ENCODE measurements at regions not wholly inside any gene's neighbourhood (a gene's known extent, or its start where the extent isn't known, plus 50 kb on each side); places are given as distances from the start of the nearest gene placed in this dataset.

- DNase-seq (no peak), ATAC-seq (no peak)
- Histone ChIP-seq H3K4me1 (no peaks in the 10 kb centered on the region), H3K4me3 (no peak overlapping the region), H3K36me3 (no peaks in the 10 kb centered on the region), H3K27me3 (no peaks in the 10 kb centered on the region), H3K9me3 (no peaks in the 10 kb centered on the region), H3K27ac (no peak overlapping the region)
- TF ChIP-seq POLR2A (IDR thresholded peaks at IDR 0.05) (no peak), CTCF (IDR thresholded peaks at IDR 0.05) (no peak)
- intact Hi-C loops (cut with DNase I), result no loop called here
- WGBS (ENCODE audit: insufficient coverage, low coverage, low lambda C conversion rate, missing lambda C conversion rate), result 68% methylated on average over 4 of the region's 4 CpGs
Measured at GRCh38 chr2:129729646-129730045, 249.8 kb upstream of the RAB6C start.

DNA sequence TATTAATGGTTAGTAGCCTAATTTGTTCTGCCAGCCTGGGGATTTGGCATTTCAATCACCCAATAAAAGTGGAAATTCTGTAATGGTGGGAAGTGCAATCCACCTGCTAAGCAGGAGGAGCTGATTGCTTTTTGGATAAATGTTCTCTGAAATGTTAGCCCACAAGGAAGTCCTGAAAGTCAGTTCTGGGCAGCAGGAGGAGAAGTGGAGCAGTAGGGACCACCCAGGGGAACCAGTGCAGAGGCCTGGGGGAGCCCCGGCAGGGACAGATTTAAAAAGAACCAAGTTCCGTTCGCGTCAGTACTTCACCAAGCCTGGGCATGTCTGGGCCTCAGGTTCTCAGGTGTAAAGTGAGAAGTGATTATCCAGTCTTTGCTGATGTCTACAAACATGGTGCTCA, 248.5 kb upstream of the RAB6C start:
- intact Hi-C loops (cut with DNase I), result no loop called here
- 92% methylated on average over 4 of the region's 4 CpGs for WGBS (ENCODE audit: insufficient coverage, low coverage, low lambda C conversion rate, missing lambda C conversion rate)

DNA sequence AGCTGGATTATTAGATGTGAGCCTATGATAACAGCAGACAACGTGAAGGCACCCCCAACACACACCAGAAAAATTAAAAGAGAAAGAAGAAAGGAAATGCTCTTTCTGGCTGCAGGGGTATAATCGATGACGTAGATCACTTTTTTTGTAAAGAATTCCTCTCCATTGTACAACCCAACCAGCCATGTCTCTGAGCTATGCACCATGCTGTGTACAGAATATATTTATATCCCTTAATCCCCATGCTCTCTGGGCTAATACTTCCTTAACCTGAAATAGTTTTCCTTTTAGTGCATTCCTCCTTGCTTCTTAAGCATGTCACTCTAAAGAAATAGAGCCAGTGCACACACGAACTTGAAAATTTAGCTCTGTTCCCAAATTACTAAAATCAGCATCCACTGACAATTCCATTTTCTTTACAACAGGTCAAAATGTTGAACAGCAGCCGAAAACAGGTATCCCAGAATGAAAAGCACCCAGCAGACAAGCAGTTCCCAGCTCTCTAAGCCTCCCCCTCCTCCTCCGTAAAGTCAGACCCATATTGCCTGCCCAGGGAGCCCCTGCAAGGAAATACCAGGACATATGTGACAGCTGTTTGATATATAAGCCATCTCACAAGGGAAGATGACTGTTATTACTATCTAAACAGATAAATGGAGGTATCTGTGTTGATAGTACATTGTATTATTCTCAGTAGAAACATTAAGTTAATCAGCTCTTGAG, 247.4 kb upstream of the RAB6C start:
- Histone ChIP-seq H3K9me3 (no peaks in the 10 kb centered on the region), H3K27me3 (no peaks in the 10 kb centered on the region), H3K36me3 (no peaks in the 10 kb centered on the region), H3K27ac (no peak overlapping the region), H3K4me1 (no peaks in the 10 kb centered on the region), H3K4me3 (no peak overlapping the region)
- no peak for ATAC-seq
- intact Hi-C loops (cut with DNase I), result no loop called here
- no peak for TF ChIP-seq CTCF (IDR thresholded peaks at IDR 0.05)
- WGBS (ENCODE audit: insufficient coverage, low coverage, low lambda C conversion rate, missing lambda C conversion rate), result 62% methylated on average over 6 of the region's 6 CpGs
- no peak for DNase-seq

More for the DNA sequence above, 248.5 kb upstream of the RAB6C start:
- ATAC-seq (no peak), DNase-seq (no peak)
- TF ChIP-seq POLR2A (IDR thresholded peaks at IDR 0.05) (no peak), CTCF (IDR thresholded peaks at IDR 0.05) (no peak)
- H3K36me3 ChIP-seq, result no peaks in the 10 kb centered on the region
- no peaks in the 10 kb centered on the region for H3K27me3 ChIP-seq
- H3K4me3 ChIP-seq, result no peak overlapping the region
- H3K27ac ChIP-seq, result no peak overlapping the region
- no peaks in the 10 kb centered on the region for H3K4me1 ChIP-seq
- H3K9me3 ChIP-seq, result no peaks in the 10 kb centered on the region

- no peak for DNase-seq
- no peak for ATAC-seq
- H3K27ac ChIP-seq, result no peak overlapping the region
- no peaks in the 10 kb centered on the region for H3K4me1 ChIP-seq
- no peak overlapping the region for H3K4me3 ChIP-seq
- no peaks in the 10 kb centered on the region for H3K27me3 ChIP-seq
- no peaks in the 10 kb centered on the region for H3K36me3 ChIP-seq
- intact Hi-C loops (cut with DNase I), result no loop called here
- no peaks in the 10 kb centered on the region for H3K9me3 ChIP-seq
- 83% methylated on average over 1 of the region's 7 CpGs for WGBS (ENCODE audit: insufficient coverage, low coverage, low lambda C conversion rate, missing lambda C conversion rate)
- TF ChIP-seq POLR2A (IDR thresholded peaks at IDR 0.05) (no peak), CTCF (IDR thresholded peaks at IDR 0.05) (no peak)
Measured at GRCh38 chr2:129732630-129733026, 246.8 kb upstream of the RAB6C start.

GRCh38 chr2:129733041-129733440, 246.4 kb upstream of the RAB6C start:
- WGBS (ENCODE audit: insufficient coverage, low coverage, low lambda C conversion rate, missing lambda C conversion rate), result 37% methylated on average over 3 of the region's 3 CpGs
- Histone ChIP-seq H3K4me3 (no peak overlapping the region), H3K27ac (no peak overlapping the region), H3K27me3 (no peaks in the 10 kb centered on the region), H3K36me3 (no peaks in the 10 kb centered on the region), H3K4me1 (no peaks in the 10 kb centered on the region), H3K9me3 (no peaks in the 10 kb centered on the region)
- intact Hi-C loops (cut with DNase I), result no loop called here
- no peak for TF ChIP-seq POLR2A (IDR thresholded peaks at IDR 0.05)
- no peak for TF ChIP-seq CTCF (IDR thresholded peaks at IDR 0.05)
- ATAC-seq (no peak), DNase-seq (no peak)

Data from right lobe of liver (tissue), 6 donors.